ENCODE measurements at regions not wholly inside any gene's neighbourhood (a gene's known extent, or its start where the extent isn't known, plus 50 kb on each side); places are given as distances from the start of the nearest gene placed in this dataset.
"Not testable (repeated sequence)": the region's sequence is repeated elsewhere in the genome, so short reads cannot be mapped to it uniquely, and the experiment has no call there.

DNA sequence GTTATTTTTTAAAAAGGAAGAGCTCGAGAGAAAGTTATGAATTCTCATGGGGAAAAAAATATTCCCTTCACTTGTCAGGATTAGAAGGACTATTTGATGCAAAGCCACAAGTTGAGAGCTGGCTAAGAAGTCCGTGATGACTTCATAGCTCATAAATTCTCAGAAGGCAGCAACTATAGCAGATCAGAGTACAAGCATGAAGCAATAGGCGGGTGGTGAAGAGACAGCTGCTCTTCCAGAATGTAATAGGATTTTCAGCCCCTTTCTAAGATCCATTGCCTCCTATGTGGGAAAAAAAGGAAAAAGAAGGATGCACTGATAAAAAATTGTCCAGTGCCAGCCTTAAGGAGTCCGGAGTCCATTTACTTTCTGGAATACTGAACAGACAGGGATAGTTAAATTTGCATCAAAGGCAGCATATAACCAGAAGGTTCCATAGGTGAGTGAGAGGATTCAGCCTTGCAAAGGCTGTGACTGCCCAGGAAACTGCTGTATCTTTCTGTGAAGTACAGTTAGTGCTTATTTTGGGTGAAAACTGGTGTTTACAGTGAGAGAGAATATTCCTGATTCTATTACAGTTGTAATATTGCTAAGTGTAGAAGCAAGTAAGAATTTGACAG lies 929.5 kb upstream of the ALCAM start:
- DNase-seq = no peak

DNA sequence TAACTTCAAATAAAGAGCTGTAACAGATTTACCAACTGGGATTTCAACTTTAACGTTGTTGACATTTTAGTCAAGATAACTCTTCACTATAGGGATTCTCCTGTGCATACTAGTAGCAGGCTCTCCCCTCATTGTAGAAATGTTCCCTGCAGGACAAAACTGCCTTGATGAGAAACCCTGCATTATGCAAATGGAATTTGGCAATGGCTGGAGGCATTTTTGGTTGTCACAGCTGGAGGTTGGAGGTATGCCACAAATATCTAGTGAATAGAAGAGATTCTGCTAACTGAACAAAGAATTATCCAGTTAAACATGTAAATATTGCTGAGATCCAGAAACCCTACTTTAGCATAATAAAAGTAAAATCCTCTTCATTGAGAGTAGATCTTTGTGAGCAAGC lies 928.8 kb upstream of the ALCAM start:
- DNase-seq = no peak

DNA sequence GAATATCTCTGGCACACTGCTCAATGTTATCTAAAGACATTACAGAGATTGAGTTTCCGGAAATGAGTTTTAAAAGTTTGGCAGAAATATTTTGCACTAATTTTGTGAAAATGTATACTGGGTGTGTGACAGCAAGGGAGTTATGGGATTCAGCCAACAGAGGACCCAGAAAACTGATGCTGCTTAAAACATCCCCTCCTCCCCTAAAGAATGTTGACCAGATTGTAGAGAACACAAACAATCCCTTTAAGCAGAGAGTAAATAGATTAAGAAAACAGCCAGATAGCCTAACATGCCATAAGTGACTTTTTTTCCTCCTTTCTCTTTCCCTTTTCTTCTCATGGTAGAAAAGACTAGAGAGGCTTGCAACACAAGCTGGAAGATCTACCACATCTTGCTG lies 928.0 kb upstream of the ALCAM start:
- no peak for DNase-seq

DNA sequence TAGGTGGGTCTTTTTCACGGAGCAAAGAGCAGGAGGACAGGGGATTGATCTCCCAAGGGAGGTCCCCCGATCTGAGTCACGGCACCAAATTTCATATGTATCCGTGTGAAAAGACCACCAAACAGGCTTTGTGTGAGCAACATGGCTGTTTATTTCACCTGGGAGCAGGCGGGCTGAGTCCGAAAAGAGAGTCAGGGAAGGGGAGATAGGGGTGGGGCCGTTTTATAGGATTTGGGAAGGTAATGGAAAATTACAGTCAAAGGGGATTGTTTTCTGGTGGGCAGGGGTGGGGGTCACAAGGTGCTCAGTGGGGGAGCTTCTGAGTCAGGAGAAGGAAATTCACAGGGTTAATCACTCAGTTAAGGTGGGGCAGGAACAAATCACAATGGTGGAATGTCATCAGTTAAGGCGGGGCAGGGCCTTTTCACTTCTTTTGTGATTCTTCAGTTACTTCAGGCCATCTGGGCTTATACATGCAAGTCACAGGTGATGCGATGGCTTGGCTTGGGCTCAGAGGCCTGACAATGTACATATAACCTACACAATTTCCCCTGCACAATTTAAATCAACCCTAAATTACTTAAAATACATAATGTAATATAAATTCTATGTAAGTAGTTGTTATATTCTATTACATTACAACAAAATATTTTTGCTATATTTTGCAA lies 921.3 kb upstream of the ALCAM start:
- not testable (repeated sequence) for DNase-seq

DNA sequence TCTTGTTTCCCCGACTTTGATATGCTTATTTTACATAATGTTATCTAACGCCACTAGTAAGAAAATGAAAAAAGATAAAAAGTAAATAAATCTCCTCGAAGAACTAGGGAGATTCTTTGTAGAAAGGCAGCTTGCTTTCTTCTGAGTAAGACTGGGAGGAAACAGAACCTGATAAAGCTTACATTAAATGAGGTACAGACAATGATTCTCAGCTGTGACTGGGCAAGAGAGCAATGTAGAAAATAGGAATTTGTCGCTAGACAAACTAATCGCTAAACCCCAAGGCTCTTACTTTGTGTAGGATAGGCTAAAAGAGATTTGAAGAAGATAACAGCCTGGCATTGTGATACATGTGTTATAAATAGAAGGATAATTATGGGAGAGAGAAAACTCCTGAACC lies 919.0 kb upstream of the ALCAM start:
- no peak for DNase-seq

DNA sequence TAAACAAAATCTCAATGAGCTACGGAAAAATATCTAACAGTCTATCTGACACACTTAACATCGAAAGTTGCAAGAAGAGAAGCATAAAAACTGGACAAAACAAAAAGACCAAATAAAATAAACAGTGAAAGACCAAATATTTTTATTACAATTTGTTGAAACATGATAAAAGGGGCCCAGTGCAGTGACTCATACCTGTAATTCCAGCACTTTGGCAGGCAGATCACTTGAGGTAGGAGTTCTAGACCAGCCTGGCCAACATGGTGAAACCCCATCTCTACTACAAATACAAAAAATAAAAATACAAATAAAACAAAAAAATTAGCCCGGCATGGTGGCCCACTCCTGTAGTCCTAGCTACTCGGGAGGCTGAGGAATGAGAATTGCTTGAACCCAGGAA lies 914.0 kb upstream of the ALCAM start:
- no peak for DNase-seq

DNA sequence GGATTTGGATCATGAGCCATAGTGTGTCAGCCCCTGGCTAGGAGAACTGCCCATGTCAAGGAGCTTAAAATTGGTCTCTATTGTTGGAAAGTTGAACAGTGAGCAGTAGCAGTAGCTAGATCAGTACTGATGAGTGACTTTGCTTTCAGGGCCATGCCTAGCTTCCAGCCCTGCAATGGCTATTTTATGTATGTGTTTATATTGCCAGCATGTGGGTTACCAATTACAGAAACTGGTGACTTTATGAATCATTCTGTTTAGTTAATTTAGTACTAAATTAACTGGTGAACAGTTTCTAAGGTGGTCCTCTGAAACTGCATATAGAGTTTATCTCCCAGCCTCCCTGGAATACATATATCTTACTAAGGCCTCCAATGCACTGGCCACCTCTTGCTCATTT lies 908.1 kb upstream of the ALCAM start:
- no peak for DNase-seq

DNA sequence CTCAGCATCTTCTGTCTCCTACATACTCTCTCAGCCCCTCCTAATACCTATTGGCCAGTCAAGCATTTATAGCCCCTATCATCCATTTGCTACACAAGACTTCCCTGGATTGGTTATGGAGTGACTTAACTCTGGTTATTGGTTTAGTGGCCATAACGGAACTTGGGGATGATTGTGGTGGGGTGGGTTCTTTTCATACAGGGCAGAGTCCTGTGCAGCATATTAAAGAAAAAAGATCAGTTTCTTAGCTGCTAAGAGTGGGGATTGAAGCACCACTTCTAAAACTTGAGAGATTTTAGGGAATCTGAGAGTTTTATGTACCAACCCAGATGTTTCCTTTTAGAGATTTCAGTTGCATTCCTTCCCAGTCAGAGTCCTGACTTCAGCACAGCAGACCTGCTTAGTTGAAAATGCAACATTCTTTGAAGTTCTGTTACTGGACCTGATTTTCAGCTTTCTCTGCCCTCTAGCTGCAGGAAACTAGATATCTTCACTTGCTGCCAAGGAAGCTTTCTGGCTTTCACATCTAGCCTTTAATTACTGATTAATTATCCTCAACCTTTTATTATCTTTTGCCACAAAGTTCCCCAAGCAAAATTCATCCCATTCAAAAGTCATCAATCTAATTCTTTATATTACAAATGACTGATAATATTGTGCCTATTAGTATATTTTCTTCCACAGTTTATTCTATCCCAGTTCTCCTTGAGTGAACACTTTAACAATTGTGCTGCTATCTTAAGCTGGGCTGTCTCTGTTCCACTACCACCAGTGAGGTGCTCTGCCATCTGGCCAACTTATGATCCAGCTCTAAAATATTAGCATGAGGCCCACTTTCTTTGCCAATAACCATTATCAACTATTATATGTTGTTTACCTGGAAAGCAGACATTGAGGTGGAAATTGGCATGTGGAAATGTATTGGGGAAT lies 906.0 kb upstream of the ALCAM start:
- DNase-seq = no peak

DNA sequence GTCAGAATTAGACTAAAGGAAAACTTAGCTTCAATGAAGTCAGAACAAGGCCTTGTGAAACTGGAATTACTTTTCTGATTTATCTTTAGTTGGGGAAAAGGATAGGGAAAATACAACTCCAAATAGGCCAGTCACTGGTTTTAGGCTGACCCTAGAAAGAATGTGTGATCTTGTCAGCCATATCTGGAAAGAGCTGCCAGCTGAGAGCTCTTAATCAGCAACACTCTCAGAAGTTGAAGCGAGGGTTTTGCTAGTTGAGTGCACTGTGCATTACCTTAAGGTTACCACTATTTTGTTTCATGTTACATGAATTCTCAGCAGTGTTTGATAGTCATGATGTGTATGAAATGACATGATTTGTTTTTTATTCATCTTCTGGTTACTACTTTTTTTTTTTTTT lies 905.3 kb upstream of the ALCAM start:
- DNase-seq = no peak

DNA sequence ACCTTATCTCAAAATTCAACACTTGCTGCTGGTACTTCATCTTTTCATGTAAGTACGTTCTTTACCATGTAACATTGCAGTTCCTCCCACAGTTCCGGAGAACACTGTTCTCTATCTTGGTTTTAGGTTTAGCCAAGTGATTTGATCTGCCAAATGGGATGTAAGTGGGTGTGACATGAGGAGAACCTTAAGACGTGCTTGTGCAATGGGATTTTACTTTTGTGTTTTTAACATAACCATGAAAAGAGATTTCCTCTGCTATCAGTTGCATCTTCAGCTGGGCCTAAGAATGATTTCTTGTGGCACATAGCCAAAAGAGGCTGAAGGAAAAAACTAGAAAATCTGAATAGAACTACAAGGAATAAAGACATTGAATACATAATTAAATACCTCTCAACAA lies 894.5 kb upstream of the ALCAM start:
- DNase-seq = no peak

DNA sequence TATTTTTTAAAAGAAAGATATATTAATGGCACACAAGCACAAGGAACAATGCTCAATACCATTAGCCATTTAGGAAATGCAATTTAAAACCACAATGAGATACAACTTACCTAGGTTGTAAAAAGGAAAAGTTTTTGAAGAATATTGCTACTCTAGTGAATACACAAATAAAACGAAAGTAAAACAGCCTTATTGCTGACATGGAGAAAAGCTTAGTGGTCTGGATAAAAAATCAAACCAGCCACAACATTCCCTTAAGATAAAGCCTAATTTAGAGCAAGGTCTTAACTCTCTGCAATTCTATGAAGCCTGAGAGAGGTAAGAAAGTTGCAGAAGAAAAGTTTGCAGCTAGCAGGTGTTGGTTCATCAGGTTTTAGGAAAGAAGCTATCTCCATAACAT lies 892.7 kb upstream of the ALCAM start:
- DNase-seq = no peak

DNA sequence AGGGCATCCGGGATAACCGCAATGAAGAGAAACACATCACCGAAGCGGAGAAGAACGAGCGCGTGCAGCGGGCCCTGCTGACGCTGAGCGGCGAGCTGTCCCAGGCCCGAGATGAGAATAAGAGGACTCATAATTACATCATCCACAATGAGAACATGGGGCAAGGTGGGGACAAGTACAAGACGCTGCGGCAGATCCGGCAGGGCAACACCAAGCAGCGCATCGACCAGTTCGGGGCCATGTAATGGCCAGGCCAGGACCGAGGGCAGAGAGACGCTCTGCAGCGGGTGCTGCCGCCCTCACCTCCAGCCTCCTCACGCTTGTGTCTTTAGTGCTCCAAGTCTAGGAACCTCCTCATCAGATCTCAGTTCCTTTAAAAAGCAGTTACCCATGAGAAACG lies 863.7 kb upstream of the ALCAM start:
- DNase-seq = no peak

DNA sequence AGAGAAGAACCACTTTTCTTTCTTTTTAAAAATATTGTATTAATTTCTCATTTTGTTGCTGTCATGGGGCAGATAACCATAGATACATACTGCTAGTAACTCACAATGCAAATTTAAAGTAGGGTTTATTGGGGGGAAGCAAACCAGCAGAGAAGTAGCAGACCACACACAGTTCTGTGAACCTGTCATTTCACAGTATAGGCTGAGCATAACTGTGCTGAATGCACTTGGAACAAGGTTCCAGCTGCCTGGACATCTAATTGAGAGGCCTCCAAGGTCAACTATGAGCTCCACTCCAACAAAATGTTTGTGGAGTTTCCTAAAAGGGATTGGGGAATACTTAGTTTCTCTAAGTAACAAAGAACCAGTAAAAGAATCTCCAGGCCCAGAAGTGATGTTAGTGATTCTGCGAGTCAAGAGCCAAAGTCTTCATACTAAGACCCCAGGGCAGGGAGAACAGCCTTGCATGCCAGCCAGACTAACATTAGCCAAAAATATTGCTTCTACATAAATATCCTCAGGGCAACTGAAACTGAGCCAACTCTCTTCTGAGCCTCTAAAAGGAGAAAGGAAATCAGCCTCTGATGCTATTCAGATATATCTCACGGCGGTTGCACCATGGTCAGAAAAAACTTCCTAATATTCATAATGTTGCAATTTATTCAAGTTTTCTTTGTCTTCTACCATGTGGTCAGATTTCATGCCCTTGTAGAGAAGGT lies 856.4 kb upstream of the ALCAM start:
- no peak for DNase-seq

DNA sequence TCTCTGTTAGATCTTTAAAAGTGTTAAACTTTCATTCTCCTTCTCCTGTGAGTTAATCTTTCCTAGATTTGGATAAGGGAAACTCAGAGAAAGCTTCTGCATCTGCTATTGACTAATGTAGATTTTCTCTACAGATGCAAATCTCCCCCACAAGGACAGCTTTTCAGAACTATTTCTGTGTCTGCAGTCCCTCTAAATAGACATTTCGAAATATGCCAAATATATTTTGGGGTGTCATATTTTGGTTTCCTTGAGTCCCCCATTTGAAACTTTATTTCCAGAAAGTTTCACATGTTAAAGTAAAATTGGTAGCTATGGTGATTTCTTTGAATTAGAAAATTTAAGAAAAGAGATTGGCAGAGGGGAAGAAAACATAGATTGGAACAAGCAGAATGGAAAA lies 852.3 kb upstream of the ALCAM start:
- no peak for DNase-seq

DNA sequence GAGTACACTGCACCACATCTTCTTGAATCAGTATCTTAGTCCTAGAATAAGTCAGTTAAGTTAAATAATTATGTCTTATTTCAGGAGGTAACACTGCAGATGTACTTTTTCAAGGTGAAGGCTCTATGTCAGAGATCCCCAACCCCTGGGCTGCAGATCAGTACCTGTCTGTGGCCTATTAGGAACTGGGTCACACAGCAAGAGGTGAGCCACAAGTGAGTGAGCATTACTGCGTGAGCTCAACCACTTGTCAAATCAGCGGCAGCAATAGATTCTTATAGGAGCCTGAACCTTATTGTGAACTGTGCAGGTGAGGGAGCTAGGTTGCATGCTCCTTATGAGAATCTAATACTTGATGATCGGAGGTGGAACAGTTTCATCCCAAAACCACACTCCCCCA lies 851.9 kb upstream of the ALCAM start:
- no peak for DNase-seq

DNA sequence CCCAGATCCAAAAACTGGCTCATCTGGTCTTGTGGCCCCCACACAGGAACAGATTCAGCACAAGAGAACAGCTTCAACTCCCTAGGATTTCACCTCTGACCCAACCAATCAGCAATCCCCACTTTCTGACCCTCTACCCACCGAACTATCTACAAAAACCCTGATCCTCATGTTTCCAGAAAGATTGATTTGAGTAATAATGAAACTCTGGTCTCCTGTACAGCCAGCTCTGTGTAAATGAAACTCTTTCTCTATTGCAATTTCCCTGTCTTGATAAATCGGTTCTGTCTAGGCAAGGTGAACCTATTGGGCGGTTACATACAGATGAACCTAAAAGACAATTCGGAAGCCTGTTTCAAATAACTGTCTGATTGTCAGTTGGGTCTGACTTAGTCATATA lies 847.6 kb upstream of the ALCAM start:
- DNase-seq = no peak

DNA sequence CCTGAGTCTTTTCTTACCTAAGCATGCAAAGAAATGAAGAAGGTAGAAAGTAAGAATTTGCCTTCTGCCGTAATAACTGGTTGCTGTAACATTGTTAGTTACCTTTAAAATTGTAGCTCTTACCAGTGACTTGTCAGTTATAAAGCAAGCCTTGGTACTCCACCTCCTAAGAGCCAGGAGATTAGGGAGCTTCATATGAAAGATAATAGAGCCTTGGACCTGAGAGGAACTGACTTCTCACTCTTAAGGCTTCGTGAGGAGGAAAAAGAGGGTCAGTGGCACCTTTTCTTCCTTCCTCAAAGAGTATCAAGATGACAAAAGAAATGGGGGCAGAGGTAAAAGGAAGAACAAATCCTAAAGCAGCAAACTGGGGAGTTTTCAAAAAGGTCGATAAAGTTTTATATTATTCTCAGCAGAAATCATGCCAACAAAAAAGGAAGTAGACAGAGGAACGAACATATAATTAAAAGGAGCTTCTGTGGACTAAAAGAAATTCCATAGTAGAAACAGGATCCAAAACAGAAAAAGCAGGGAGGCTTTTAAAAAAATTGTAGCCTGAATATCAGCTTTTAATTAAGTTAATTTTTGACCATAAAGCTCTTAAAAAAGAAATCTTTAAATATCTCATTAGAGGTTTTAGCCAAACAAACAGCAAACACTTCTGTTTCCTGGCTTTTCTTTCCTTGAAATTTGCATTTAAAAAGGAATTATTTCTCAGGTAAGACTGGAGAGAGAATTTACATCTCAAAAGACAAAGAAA lies 847.1 kb upstream of the ALCAM start:
- DNase-seq = no peak

DNA sequence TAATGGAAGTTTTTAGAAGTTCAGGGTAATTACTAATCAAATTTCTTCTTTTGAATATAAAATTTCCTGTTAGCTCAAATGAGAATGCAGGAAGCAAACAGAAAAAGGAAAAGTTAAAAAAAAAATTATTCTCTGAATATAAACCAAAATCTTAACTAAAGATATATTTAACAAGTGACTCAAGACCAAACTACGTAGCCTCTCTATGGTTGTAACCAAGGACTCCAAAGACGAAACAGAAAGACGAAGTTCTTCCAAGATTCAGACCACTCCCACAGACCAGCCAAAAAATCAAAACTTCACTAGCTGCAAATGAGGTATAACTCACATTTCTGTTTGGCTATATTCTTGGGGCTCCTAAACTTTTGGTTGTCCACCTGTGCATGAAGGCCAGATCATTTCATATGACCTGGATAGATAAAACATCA lies 846.5 kb upstream of the ALCAM start:
- no peak for DNase-seq

DNA sequence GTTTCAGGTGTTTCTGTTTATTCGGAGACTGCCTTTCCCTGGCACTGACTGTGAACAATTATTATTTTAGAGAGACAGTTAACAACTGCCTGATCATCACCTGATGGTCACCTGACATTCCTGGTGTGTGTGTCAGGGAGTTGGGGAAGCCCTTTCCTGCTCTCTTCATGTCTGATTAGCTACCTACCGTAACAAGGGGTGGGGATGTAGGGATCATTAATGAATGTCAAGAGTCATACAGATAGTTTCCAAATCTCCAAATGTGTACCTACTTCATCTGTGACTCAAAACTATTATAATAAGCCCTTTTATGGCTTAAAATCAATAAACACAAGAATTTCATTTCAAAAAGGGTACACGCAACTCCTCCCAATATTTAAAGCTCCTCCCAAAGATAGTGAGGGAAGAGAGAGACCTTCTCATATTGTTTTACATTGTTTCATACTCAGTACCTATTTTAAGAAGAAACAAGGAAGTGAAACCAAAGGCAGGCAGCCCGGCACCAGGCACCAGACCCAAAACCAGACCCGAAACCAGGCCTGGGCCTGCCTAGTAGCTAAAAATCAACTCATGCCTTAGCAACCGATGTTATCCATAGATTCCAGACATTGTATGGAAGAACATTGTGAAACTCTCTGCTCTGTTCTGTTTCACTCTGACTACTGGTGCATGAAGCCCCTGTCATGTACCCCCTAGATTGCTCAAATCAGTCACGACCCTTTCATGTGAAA lies 844.9 kb upstream of the ALCAM start:
- DNase-seq = no peak

DNA sequence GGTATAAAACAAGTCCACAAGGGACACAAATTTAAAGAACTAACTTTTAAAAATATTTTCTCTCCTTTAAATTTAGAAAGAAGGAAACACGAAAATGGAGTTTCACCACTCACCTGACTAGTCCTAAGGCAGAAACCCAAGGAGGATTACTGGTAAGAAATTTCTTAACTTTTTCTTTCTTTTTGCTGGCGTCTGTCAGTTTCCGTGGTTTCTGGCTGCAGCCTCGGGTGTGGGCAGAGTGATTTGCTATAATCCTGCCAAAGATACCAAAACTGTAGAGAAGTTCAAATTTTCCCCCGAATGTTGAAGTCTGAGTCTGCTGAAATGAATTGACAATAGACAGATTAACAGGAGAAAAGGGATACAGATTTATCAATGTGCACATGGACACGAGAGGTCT lies 843.6 kb upstream of the ALCAM start:
- DNase-seq = no peak

DNA sequence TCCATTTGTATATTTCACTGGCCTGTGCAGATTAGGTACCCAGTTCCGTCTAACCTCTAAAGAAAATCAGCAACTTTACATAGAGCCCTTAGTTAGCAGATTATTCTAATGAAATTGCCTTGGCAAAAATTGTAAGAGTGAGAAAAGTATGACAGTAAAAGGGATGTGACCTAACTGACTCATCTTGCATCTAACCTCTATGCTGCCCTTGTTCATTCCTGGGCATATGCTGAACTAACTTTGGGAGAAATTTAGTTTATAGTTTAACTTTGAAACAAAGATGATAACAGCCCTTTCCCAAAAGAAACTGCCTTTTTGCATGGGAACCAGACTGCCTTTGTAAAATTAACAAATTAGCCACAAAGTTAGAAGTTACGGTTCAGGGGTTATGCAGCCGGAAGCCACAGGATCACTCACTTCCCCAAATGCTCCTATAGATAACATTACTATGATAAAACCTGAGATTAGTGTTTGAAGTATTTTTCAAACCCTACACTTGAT lies 839.8 kb upstream of the ALCAM start:
- no peak for DNase-seq

DNA sequence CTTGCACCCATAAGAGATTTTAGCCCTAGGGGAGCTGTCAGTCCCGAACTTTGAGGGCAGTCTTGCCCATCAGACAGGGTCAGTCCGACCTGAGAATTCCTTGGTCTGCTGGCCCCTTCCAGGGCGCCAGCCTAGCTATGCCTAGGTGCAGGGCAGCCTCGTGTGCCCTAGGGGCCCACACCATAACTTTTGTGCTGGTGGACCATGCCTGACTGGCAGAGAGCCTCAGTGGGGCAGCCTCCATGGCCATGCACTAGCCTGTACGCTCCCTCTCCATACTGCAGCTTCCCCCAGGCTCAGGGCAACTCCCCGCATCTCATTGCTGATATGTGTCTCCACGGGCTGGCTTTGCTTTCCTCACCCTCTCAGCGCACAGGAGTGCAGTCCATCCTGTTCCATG lies 835.8 kb upstream of the ALCAM start:
- DNase-seq = no peak

Data from NCI-H2081 treated with DMSO at 0.1 percent for 48 hours (cell line).